A673 (cell line): ENCODE measurements at regions not wholly inside any gene's neighbourhood (a gene's known extent, or its start where the extent isn't known, plus 50 kb on each side); places are given as distances from the start of the nearest gene placed in this dataset.
A peak's percentile ranks its signal among the peaks of the same experiment; 100 is the strongest.

ENCODE experiments used
- BruUV-seq: library from RNA; stranded (reverse); fragments of 400-500 nt; replicated peaks from 2 replicates; lab custom pipeline; 2021; lab: Mats Ljungman, UMichigan
- CTCF ChIA-PET: fragments of 300-600 bp; sonication (Branson Sonifier 250); formaldehyde crosslinking; loops from one replicate; lab custom pipeline; 2022; ENCODE audit warnings: antibody characterized with exemption; lab: Charles Lee
- POLR2A ChIA-PET: fragments of 300-600 bp; sonication (Branson Sonifier 250); formaldehyde crosslinking; loops from one replicate; lab custom pipeline; 2022; ENCODE audit warnings: antibody characterized with exemption; ENCODE audit not compliant: low non-redundant PET; lab: Charles Lee
- DNase-seq: peaks from one replicate; pipeline ENCODE4 v3.0.0-alpha.2; 2015; ENCODE audit warnings: low spot score
- H3K27ac ChIP-seq: fragments of 200-600 bp; sonication (generic); 2 replicates; pipeline ENCODE4 v1.5.1; 2016; ENCODE audit warnings: mixed run types, low read depth, mild to moderate bottlenecking, mixed read lengths, antibody characterized with exemption, low read length; ENCODE audit not compliant: poor library complexity, severe bottlenecking
- H3K27me3 ChIP-seq: fragments of 200-600 bp; sonication (generic); replicated peaks from 2 replicates; pipeline ENCODE4 v1.6.1; 2017; ENCODE audit warnings: mixed run types, low read depth, mild to moderate bottlenecking, mixed read lengths, antibody characterized with exemption, low read length; ENCODE audit not compliant: insufficient read depth, poor library complexity
- H3K36me3 ChIP-seq: fragments of 200-600 bp; sonication (generic); 2 replicates; pipeline ENCODE4 v1.6.1; 2016; ENCODE audit warnings: mixed run types, mild to moderate bottlenecking, mixed read lengths, antibody characterized with exemption, low read length; ENCODE audit not compliant: insufficient read depth, poor library complexity, severe bottlenecking
- H3K4me1 ChIP-seq: fragments of 200-600 bp; sonication (generic); 2 replicates; pipeline ENCODE4 v1.6.1; 2017; ENCODE audit warnings: mixed run types, mild to moderate bottlenecking, mixed read lengths, antibody characterized with exemption, low read length; ENCODE audit not compliant: insufficient read depth, poor library complexity, severe bottlenecking
- H3K4me3 ChIP-seq: fragments of 200-600 bp; sonication (generic); 2 replicates; pipeline ENCODE4 v1.5.1; 2016; ENCODE audit warnings: low read depth, mixed run types, mild to moderate bottlenecking, mixed read lengths, low read length; ENCODE audit not compliant: poor library complexity, severe bottlenecking
- H3K9me3 ChIP-seq: fragments of 200-600 bp; sonication (generic); 2 replicates; pipeline ENCODE4 v1.6.1; 2016; ENCODE audit warnings: mixed run types, low read depth, mild to moderate bottlenecking, mixed read lengths, antibody characterized with exemption, low read length; ENCODE audit not compliant: poor library complexity, severe bottlenecking
- EZH2 ChIP-seq: fragments of 200-600 bp; sonication (generic); IDR thresholded peaks from 2 replicates; pipeline ENCODE4 v1.6.1; 2017; ENCODE audit warnings: borderline replicate concordance, low read depth, mild to moderate bottlenecking, mixed read lengths, antibody characterized with exemption, low read length; ENCODE audit not compliant: poor library complexity, severe bottlenecking
- intact Hi-C: fragments of 100-400 bp; cut with micrococcal nuclease; formaldehyde crosslinking; loops from one replicate; pipeline ENCODE4 v1.10.0; 2022; ENCODE audit not compliant: unreplicated experiment
- TF ChIP-seq, protein P1 (sequence below): fragments of 300-800, 200-600 bp; sonication (generic); conservative IDR thresholded peaks from 2 replicates; pipeline ENCODE4 v1.5.1; 2017; ENCODE audit warnings: low read depth, mild to moderate bottlenecking, antibody characterized with exemption, low read length, moderate library complexity, mixed read lengths

DNA sequence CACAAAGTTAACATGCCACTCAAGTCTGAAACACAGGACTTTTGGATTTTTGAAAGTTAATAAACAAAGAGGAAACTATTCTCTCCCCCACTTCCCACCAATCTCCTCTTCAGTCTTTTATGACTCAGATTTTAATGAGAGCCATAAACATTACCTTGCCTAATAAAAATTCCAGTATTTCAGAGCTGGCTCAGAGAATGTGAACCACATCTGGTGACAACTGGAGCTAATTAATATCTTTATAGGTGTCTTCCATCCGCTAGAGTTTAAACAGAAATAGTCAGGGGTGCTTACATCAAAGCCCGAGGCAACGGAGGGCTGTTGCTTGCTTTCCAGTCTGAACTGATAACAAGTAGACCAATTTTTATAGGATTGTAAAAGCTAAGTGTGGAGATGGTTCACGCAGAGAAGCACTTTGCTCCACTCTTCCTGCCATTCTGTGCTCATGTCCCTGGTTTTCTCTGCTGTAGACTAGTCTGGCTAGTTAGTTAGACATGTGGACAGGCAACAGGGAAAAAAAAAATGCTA, 363.6 kb downstream of the NR2F2 start:
- peak overlapping the region; percentile 3 for H3K4me3 ChIP-seq
- ChIA-PET POLR2A (interaction anchor here (0.6 kb wide), 1 partner anchor 84 kb away, joined by 5 read pairs; no protein-coding TSS in a partner anchor), CTCF (no interaction called here)
- peak overlapping the region; percentile 72 for H3K27ac ChIP-seq
- peaks cover 56% of the 10 kb centered on the region for H3K4me1 ChIP-seq
- H3K36me3 ChIP-seq = no peaks in the 10 kb centered on the region
- peak; percentile 89 for DNase-seq
- intact Hi-C loops = loop anchor here (2.0 to 5.0 kb wide), 4 partner anchors 143 to 541 kb away; no protein-coding TSS in a partner anchor
- TF ChIP-seq, protein P1, sequence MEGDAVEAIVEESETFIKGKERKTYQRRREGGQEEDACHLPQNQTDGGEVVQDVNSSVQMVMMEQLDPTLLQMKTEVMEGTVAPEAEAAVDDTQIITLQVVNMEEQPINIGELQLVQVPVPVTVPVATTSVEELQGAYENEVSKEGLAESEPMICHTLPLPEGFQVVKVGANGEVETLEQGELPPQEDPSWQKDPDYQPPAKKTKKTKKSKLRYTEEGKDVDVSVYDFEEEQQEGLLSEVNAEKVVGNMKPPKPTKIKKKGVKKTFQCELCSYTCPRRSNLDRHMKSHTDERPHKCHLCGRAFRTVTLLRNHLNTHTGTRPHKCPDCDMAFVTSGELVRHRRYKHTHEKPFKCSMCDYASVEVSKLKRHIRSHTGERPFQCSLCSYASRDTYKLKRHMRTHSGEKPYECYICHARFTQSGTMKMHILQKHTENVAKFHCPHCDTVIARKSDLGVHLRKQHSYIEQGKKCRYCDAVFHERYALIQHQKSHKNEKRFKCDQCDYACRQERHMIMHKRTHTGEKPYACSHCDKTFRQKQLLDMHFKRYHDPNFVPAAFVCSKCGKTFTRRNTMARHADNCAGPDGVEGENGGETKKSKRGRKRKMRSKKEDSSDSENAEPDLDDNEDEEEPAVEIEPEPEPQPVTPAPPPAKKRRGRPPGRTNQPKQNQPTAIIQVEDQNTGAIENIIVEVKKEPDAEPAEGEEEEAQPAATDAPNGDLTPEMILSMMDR = no peak
- no peak for TF ChIP-seq EZH2
- no peaks in the 10 kb centered on the region for H3K9me3 ChIP-seq
- H3K27me3 ChIP-seq = no peaks in the 10 kb centered on the region
- BruUV-seq = no TSS peak

DNA sequence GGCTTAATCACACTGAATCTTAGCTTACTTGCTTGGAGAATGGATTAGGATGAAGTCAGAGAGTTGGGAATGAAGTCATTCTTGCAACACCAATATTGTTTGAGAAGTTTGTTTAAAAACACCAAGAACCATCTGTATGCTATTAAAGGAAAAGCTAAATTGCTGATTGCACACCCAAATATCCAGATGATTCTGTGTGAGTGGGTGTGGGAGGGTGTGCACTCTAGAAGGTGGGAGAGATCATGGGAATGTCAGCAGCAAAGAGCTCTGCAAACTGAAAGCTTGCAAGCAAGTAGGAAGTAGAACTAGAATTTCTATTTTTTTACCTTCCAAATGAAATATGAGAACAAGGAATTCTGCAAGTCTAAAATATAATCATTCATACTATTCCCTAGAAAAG, 364.9 kb downstream of the NR2F2 start:
- POLR2A ChIA-PET = no interaction called here
- H3K4me1 ChIP-seq = peaks cover 57% of the 10 kb centered on the region
- H3K27me3 ChIP-seq = no peaks in the 10 kb centered on the region
- intact Hi-C loops = no loop called here
- no peak overlapping the region for H3K27ac ChIP-seq
- H3K36me3 ChIP-seq = no peaks in the 10 kb centered on the region
- TF ChIP-seq, protein P1 = no peak
- no peak for TF ChIP-seq EZH2
- no TSS peak for BruUV-seq
- CTCF ChIA-PET = interaction anchor here (0.6 kb wide), 1 partner anchor 315 kb away, joined by 6 read pairs; no protein-coding TSS in a partner anchor
- H3K9me3 ChIP-seq = no peaks in the 10 kb centered on the region
- no peak overlapping the region for H3K4me3 ChIP-seq
- DNase-seq = no peak

DNA sequence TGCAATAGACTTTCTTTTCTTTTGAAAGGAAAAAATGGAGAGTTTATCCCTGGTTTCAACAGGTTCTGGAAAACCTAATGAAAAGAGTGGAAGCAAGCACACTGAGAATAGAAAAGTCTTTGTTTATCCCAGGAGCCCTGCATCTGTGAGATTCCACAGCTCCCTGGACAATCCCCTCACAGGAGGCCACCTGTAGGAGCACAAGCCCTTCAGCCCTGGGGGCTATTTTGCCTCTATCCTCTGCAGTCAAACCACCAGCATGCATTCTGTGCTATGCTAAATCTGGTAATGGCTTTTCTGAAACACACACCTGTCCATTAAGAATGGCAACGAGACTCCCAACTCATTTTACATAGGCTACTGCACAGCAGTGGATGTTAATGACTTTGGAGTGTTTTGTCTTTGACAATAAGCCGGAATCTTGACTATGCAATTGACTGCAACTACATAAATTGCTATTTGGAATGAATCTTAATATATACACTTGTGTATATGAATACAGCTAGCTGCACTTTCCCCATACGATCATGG, 369.4 kb downstream of the NR2F2 start:
- Histone ChIP-seq H3K27me3 (no peaks in the 10 kb centered on the region), H3K4me3 (no peak overlapping the region), H3K4me1 (peaks cover 41% of the 10 kb centered on the region), H3K27ac (no peak overlapping the region), H3K9me3 (no peaks in the 10 kb centered on the region), H3K36me3 (no peaks in the 10 kb centered on the region)
- intact Hi-C loops = no loop called here
- ChIA-PET CTCF (no interaction called here), POLR2A (no interaction called here)
- no peak for DNase-seq
- no peak for TF ChIP-seq EZH2
- TF ChIP-seq, protein P1 = no peak
- no TSS peak for BruUV-seq
